ENCODE measurements at regions not wholly inside any gene's neighbourhood (a gene's known extent, or its start where the extent isn't known, plus 50 kb on each side); places are given as distances from the start of the nearest gene placed in this dataset.

DNA sequence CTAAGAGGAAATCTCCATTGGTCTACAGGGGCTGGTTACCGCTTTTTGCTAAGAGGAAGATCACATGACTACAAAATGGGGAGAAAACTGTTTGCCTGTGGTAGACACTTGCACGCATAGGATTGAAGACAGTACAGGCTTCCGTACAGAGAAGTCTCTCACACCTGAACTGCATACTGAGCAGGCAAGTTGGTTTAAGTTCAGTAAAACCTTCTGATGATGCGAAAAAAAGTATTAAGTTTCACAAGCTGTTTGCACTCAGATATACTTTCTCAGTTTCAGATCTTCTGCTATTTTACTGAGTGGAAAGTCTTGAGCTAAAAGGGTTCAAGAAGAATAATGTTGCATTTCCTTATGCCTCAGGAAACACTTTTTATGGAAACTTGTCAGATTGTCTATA lies 292.2 kb upstream of the MC4R start:
- no peak for TF ChIP-seq POLR2A (IDR thresholded peaks at IDR 0.05)
- TF ChIP-seq CTCF (IDR thresholded peaks at IDR 0.05), result no peak
